Activated CD4-positive, alpha-beta T cell treated with anti-CD3 and anti-CD28 coated beads, Interleukin-2, amount 10 ng/mL, durations not matched to agents 7 days and 5 days (primary cell): ENCODE measurements at regions not wholly inside any gene's neighbourhood (a gene's known extent, or its start where the extent isn't known, plus 50 kb on each side); places are given as distances from the start of the nearest gene placed in this dataset.

Experiments used
- CTCF ChIA-PET: fragments of 350-600 bp; sonication (Branson Sonifier 250); formaldehyde crosslinking; loops from one replicate; lab custom pipeline; 2021; ENCODE audit warnings: antibody characterized with exemption; lab: Charles Lee
- POLR2A ChIA-PET: fragments of 350-600 bp; sonication (Branson Sonifier 250); formaldehyde crosslinking; loops from one replicate; lab custom pipeline; 2021; ENCODE audit warnings: antibody characterized with exemption; lab: Charles Lee
- DNase-seq: peaks from one replicate; pipeline ENCODE4 v3.0.0-alpha.2; 2020
- H3K27ac Mint-ChIP-seq: one replicate; pipeline ENCODE4 v1.8.0; 2021; ENCODE audit warnings: mild to moderate bottlenecking, moderate library complexity, mixed read lengths
- H3K27me3 Mint-ChIP-seq: one replicate; pipeline ENCODE4 v1.8.0; 2021; ENCODE audit warnings: mixed read lengths
- H3K36me3 Mint-ChIP-seq: one replicate; pipeline ENCODE4 v1.8.0; 2021; ENCODE audit warnings: low read depth, mixed read lengths
- H3K4me1 Mint-ChIP-seq: one replicate; pipeline ENCODE4 v1.8.0; 2021; ENCODE audit warnings: mixed read lengths
- H3K4me3 Mint-ChIP-seq: one replicate; pipeline ENCODE4 v1.8.0; 2021; ENCODE audit warnings: mild to moderate bottlenecking, moderate library complexity, mixed read lengths
- H3K9me3 Mint-ChIP-seq: one replicate; pipeline ENCODE4 v1.8.0; 2021; ENCODE audit warnings: mixed read lengths

DNA sequence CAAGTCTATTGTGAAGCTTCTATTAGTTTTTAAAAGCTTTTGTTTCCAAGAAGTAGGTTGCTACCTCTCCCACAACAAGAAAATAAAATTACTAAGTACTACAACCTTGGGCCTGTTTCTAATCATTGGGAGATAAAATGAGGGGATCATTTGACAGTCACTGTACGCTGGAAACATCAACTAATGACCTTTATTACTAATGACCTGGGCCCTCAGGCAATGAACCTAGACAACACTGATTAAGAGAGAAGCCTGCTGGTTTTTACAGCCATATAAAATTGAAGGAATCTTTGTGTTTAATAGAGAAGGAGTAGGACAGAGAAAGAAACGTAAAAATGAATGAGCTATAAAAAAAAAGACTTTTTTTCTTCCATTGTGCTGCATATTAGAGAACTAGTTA lies 1000.9 kb downstream of the STPG2 start:
- Mint-ChIP-seq H3K27me3 (no peaks in the 10 kb centered on the region), H3K4me3 (no peak overlapping the region), H3K4me1 (no peaks in the 10 kb centered on the region), H3K27ac (no peak overlapping the region), H3K9me3 (peaks cover 15% of the 10 kb centered on the region), H3K36me3 (no peaks in the 10 kb centered on the region)
- CTCF ChIA-PET, result no interaction called here
- POLR2A ChIA-PET, result no interaction called here
- DNase-seq, result no peak

DNA sequence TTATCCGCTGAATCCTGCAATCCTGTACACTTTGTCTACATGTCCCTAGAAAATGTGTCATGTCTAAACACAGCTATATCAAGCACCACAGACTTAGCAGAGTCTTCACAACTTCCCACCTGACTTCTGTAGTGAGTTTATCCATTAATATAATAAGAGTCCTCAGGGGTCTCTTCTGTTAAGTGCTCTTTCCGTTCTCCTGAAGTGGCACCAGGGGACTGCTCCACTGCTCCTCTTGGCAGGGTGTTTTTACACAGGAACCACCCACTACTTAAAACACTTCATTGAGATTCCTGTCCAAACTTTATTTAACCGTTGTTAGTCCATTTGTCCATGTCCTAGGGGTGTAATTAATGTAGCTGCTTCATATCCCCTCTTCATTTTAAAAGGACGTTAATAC lies 1000.4 kb downstream of the STPG2 start:
- POLR2A ChIA-PET, result no interaction called here
- H3K36me3 Mint-ChIP-seq, result no peaks in the 10 kb centered on the region

DNA sequence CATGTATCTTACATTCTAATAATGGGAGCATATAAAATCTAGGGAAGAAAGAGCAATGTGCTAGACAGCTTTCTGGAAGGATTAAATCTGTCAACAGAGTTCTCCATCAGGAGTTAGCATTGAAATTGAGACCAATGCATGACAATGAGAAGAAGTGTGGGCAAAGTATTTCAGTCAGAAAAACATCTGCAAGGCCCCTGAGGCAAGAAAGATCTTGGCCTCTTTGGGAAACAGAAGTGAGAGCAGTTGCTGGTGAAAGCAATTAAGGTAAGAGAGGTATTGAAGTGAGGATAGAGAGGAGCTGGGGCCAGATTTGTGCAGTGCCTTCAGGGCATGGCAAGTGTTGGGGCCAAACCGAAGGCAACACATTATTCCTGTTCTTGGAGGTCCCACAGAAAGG lies 999.1 kb downstream of the STPG2 start:
- DNase-seq, result no peak
- Mint-ChIP-seq H3K27me3 (no peaks in the 10 kb centered on the region), H3K36me3 (no peaks in the 10 kb centered on the region), H3K9me3 (peaks cover 8% of the 10 kb centered on the region), H3K4me1 (no peaks in the 10 kb centered on the region), H3K4me3 (no peak overlapping the region), H3K27ac (no peak overlapping the region)
- POLR2A ChIA-PET, result no interaction called here
- CTCF ChIA-PET, result no interaction called here

More for the DNA sequence above, 1000.4 kb downstream of the STPG2 start:
- no peak overlapping the region for H3K4me3 Mint-ChIP-seq
- no peak for DNase-seq
- CTCF ChIA-PET, result no interaction called here
- H3K4me1 Mint-ChIP-seq, result no peaks in the 10 kb centered on the region
- H3K27ac Mint-ChIP-seq, result no peak overlapping the region
- no peaks in the 10 kb centered on the region for H3K27me3 Mint-ChIP-seq
- peaks cover 15% of the 10 kb centered on the region for H3K9me3 Mint-ChIP-seq

DNA sequence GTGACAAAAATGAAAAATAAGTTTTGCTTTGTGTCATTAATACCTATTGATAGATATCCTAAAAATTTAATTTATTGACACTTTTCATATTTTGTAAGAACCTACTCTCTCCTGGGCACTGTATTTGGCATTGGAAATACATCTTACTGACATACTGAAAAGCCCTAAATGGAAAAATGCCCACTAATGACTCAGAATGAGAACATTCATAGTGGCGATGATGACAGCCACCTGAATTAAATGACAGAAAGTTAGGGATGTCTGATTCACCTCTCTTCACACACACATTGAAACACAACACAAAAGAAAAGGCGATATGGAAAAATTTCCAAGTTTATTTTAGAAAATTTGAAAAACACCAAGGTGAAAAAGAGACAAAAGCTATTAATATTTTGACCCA lies 992.3 kb downstream of the STPG2 start:
- Mint-ChIP-seq H3K9me3 (no peaks in the 10 kb centered on the region), H3K4me3 (no peak overlapping the region), H3K4me1 (no peaks in the 10 kb centered on the region), H3K27ac (no peak overlapping the region), H3K27me3 (no peaks in the 10 kb centered on the region), H3K36me3 (no peaks in the 10 kb centered on the region)
- no peak for DNase-seq
- ChIA-PET POLR2A (no interaction called here), CTCF (no interaction called here)

DNA sequence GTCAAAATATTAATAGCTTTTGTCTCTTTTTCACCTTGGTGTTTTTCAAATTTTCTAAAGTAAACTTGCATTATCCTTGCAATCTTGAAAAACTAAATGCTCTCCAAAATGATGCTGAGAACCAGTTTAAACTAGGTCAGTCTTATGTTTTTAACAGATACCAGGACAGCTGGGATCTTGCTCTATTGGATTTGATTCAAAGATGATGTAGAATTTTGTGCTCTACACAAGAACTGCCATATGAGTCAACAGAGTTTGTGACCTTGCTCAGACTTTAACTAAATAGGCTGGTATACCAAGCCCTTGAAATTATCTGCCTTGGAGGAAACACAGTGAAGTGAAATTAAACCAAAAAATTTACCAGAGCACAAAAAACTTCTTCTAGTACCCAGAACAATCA lies 991.1 kb downstream of the STPG2 start:
- Mint-ChIP-seq H3K4me3 (no peak overlapping the region), H3K27me3 (no peaks in the 10 kb centered on the region), H3K27ac (no peak overlapping the region), H3K9me3 (no peaks in the 10 kb centered on the region), H3K4me1 (no peaks in the 10 kb centered on the region), H3K36me3 (no peaks in the 10 kb centered on the region)
- ChIA-PET POLR2A (no interaction called here), CTCF (no interaction called here)
- DNase-seq, result no peak

DNA sequence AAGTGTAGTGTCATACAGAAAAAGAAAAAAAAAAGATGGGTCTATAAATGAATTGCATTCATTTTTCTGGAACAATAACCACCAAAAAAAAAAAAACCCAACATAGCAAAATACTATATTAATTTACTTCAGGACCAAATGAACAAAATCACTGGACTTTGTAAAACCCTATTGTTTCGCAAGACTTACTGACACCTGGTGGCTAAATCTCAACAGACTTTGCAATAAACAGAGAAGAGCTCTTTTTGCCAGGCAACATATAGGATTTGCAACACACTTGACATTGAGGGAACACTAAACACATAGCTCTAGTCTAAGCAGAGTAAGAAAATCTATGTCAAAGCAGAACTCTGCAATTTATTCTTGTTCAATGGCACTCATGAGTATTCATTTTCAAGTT lies 990.2 kb downstream of the STPG2 start:
- ChIA-PET POLR2A (no interaction called here), CTCF (no interaction called here)
- Mint-ChIP-seq H3K4me1 (no peaks in the 10 kb centered on the region), H3K27ac (no peak overlapping the region), H3K36me3 (no peaks in the 10 kb centered on the region), H3K4me3 (no peak overlapping the region), H3K27me3 (no peaks in the 10 kb centered on the region), H3K9me3 (no peaks in the 10 kb centered on the region)
- no peak for DNase-seq

DNA sequence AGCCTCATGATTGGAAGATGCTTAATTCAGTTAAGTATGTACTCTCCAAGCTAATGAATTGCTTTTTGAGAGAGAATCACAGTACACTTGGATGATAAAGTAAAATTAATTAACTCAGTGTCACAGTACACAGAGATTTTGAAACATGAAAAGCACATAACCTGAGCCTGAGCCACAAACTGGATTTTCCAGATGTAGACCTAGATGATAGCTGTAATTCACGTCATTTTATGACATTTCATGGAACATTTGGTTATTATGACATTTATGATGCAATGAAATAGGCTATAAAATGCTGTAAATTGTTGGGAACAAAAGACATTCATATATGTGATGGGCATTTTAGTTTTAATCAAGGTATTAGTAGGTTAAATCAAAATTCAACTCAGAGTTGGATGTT lies 983.7 kb downstream of the STPG2 start:
- H3K27ac Mint-ChIP-seq, result no peak overlapping the region
- DNase-seq, result no peak
- CTCF ChIA-PET, result no interaction called here
- no peaks in the 10 kb centered on the region for H3K4me1 Mint-ChIP-seq
- POLR2A ChIA-PET, result no interaction called here
- H3K9me3 Mint-ChIP-seq, result peaks cover 2% of the 10 kb centered on the region
- H3K4me3 Mint-ChIP-seq, result no peak overlapping the region
- no peaks in the 10 kb centered on the region for H3K36me3 Mint-ChIP-seq
- H3K27me3 Mint-ChIP-seq, result no peaks in the 10 kb centered on the region

DNA sequence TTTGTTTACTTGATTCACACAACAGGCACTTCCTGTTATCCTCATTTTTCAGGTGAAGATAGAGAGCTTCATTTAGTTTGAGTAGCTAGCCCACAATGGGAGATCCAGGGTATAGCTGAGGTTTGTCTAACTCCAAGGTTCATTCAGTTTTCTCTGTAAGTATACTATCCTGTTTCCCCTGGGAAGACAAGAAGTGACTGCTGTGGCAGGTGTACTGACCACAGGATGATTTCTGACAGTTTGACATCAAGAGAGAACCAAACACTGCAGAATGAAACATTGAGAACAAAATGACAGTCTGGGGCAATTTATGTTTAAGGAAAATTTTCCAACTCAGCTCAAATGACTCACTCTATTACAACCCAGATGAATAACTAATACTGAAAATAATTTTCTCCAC lies 958.0 kb downstream of the STPG2 start:
- no peak overlapping the region for H3K27ac Mint-ChIP-seq
- H3K4me1 Mint-ChIP-seq, result no peaks in the 10 kb centered on the region
- no peak for DNase-seq
- ChIA-PET CTCF (no interaction called here), POLR2A (no interaction called here)
- H3K36me3 Mint-ChIP-seq, result no peaks in the 10 kb centered on the region
- peaks cover 5% of the 10 kb centered on the region for H3K9me3 Mint-ChIP-seq
- H3K4me3 Mint-ChIP-seq, result no peak overlapping the region
- no peaks in the 10 kb centered on the region for H3K27me3 Mint-ChIP-seq

DNA sequence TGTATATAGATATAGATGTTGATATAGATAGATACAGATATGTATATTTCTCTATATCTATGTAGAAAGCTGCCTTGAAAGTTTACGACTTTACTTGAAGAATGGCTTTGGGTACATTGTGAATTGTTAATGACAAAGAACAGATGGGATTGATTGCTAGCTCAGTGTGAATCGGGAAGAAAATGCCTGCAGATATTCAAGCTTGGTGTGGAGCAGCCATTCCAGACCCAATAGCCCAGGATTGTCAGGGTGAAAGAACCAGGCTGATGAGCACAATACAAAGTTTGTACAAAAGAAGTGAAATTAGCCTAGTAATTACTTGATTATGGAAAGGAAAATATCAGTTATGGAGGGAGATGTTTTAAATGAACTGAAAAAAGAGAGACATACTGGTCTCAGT lies 946.2 kb downstream of the STPG2 start:
- Mint-ChIP-seq H3K27ac (no peak overlapping the region), H3K27me3 (no peaks in the 10 kb centered on the region), H3K9me3 (no peaks in the 10 kb centered on the region), H3K4me1 (no peaks in the 10 kb centered on the region), H3K36me3 (no peaks in the 10 kb centered on the region), H3K4me3 (no peak overlapping the region)
- ChIA-PET POLR2A (no interaction called here), CTCF (no interaction called here)
- no peak for DNase-seq

DNA sequence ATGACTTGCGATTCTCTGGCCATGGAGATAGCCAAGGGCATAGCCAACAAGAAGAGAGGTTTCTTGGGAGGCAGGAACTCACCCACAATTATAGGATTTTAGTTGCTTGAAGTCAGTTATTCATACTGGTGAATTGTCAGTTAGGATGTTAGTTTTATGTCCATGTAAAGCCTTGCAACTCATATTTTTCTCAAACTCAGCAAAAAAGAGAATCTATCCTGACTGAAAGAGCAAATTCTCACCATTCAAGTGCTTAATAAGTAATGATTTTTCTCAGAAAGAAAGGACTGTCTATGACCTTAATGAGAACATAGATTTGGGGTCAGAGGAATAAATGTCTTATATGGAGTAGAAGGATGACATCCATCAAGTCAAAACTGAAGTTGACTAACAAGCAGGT lies 934.5 kb downstream of the STPG2 start:
- no peak for DNase-seq
- Mint-ChIP-seq H3K4me1 (no peaks in the 10 kb centered on the region), H3K36me3 (no peaks in the 10 kb centered on the region), H3K9me3 (no peaks in the 10 kb centered on the region), H3K4me3 (no peak overlapping the region), H3K27me3 (no peaks in the 10 kb centered on the region), H3K27ac (no peak overlapping the region)
- CTCF ChIA-PET, result no interaction called here
- POLR2A ChIA-PET, result no interaction called here

DNA sequence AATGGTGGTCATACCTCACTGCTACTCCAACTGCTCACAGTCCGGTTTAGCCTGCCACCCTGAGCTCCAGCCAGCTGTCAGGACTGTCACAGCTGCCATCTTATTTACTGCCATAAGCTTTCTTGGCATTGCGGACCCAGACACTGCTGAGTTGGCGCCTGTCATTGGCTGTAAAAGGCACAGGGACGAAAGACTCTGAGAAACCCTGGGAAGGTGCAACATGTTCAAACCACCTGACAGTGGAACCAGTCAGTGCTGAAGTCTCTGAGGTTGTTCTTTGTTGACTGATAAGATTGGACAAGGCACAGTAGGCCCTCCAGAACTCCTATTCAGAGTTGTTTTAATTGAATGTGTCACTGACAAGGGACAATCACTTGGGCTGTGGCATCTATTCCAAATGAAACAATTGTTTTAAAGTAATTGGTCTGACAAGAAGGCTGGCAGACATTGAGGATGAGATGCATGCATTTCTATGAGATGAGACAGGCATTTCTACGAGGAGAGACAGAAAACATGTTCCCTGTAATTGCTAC lies 927.8 kb downstream of the STPG2 start:
- Mint-ChIP-seq H3K4me1 (no peaks in the 10 kb centered on the region), H3K36me3 (no peaks in the 10 kb centered on the region), H3K4me3 (no peak overlapping the region), H3K27ac (no peak overlapping the region), H3K27me3 (no peaks in the 10 kb centered on the region), H3K9me3 (no peaks in the 10 kb centered on the region)
- ChIA-PET CTCF (interaction anchor here (1.5 kb wide), 1 partner anchor 10 kb away, joined by 3 read pairs; no protein-coding TSS in a partner anchor), POLR2A (no interaction called here)
- DNase-seq, result no peak

DNA sequence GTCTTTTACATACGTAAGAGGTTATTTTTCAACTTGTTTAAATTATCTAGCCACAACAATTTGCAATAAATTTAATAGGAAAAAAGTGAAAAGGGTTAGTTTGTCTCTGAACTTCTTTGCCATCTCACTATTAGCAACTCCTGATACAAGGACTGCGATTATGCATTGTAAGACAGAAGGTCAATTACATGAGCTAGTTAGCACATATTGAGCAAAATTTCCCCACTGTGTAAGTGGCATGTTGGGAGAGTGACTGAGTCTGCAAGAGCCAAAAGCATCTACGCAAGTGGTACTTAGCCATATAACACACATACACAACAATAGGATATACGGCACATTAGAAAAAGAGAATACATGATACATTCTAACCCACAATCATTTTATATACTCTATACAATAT lies 927.2 kb downstream of the STPG2 start:
- no peaks in the 10 kb centered on the region for H3K9me3 Mint-ChIP-seq
- ChIA-PET CTCF (no interaction called here), POLR2A (no interaction called here)
- no peak for DNase-seq
- no peaks in the 10 kb centered on the region for H3K27me3 Mint-ChIP-seq
- no peaks in the 10 kb centered on the region for H3K36me3 Mint-ChIP-seq
- H3K4me1 Mint-ChIP-seq, result no peaks in the 10 kb centered on the region
- no peak overlapping the region for H3K27ac Mint-ChIP-seq
- H3K4me3 Mint-ChIP-seq, result no peak overlapping the region

DNA sequence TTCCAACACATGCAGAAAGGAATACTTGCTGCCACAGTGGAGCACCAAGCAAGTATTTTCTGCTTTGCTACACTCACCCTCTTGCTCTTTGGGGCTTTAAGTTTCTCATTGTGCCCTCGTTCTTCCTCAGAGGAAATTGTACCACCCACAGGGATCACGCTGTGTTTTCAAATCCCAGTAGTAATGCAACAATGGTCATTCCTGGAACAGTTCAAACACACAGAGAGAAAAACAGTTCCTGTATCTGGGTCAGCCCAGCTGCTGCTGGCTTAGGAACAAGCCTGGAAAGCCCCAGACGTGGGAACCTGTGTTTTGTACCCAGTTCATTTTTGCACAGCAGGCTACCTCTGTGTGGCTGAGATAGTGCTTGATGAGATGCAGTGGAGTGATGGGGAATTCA lies 907.8 kb downstream of the STPG2 start:
- ChIA-PET POLR2A (no interaction called here), CTCF (no interaction called here)
- H3K27ac Mint-ChIP-seq, result no peak overlapping the region
- H3K36me3 Mint-ChIP-seq, result no peaks in the 10 kb centered on the region
- no peaks in the 10 kb centered on the region for H3K27me3 Mint-ChIP-seq
- H3K9me3 Mint-ChIP-seq, result peaks cover 10% of the 10 kb centered on the region
- no peak overlapping the region for H3K4me3 Mint-ChIP-seq
- no peak for DNase-seq
- H3K4me1 Mint-ChIP-seq, result no peaks in the 10 kb centered on the region

DNA sequence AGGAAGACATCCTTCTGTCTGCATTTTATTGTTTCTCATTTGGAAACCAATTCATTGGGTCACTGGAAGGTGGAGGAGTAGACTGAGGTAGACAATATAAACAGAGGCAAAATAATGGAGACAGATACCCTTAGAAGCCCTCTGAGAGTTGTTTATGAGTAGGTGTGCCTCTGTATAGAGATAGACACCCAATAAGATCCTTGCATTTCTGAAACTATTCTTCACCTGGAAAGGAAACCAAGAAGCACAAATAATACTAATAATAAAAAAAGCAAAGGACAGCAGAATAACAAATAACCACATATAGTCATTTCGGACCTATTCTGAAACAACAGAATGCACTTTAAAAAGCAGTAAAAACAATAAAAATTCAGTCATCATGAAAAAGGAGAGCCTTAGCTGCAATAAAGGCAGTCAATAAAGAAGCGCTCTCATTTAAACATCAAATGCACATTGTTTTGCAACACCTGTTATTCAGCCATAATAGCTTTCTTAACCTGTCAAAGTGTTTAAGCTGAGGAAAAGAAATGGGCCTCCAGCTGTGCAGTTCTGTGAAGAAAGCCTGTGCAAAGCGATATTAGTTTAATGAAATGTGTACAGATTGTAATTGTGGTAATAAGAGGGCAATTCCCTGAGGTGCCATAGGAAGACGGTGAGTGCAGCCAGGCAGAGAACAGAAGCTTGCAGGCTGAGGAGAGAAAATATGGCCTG lies 904.2 kb downstream of the STPG2 start:
- H3K4me1 Mint-ChIP-seq, result no peaks in the 10 kb centered on the region
- ChIA-PET POLR2A (no interaction called here), CTCF (no interaction called here)
- H3K36me3 Mint-ChIP-seq, result no peaks in the 10 kb centered on the region
- no peak for DNase-seq
- no peaks in the 10 kb centered on the region for H3K27me3 Mint-ChIP-seq
- no peak overlapping the region for H3K4me3 Mint-ChIP-seq
- peaks cover 7% of the 10 kb centered on the region for H3K9me3 Mint-ChIP-seq
- H3K27ac Mint-ChIP-seq, result no peak overlapping the region
